Trophoblast cell (in vitro differentiated cells and primary cell): ENCODE measurements at regions not wholly inside any gene's neighbourhood (a gene's known extent, or its start where the extent isn't known, plus 50 kb on each side); places are given as distances from the start of the nearest gene placed in this dataset.

Source experiments
- DNase-seq, 2 donors: peaks; one replicate each; pipeline ENCODE4 v3.0.0-alpha.2; 2016
- H2AFZ ChIP-seq: 2 replicates; pipeline ENCODE4 v1.6.1; 2013; ENCODE audit warnings: low read length, moderate library complexity, mild to moderate bottlenecking; ENCODE audit not compliant: insufficient read depth, poor library complexity
- H2AK5ac ChIP-seq: 2 replicates; pipeline ENCODE4 v1.6.1; 2013; ENCODE audit warnings: mild to moderate bottlenecking, low read length
- H2BK120ac ChIP-seq: 2 replicates; pipeline ENCODE4 v1.6.1; 2013; ENCODE audit warnings: low read length, mild to moderate bottlenecking, moderate library complexity; ENCODE audit not compliant: insufficient read depth, poor library complexity
- H2BK12ac ChIP-seq: 2 replicates; pipeline ENCODE4 v1.6.1; 2013; ENCODE audit warnings: mild to moderate bottlenecking, low read length, moderate library complexity
- H2BK5ac ChIP-seq: 2 replicates; pipeline ENCODE4 v1.6.1; 2013; ENCODE audit warnings: low read length, low read depth, moderate library complexity, mild to moderate bottlenecking; ENCODE audit not compliant: poor library complexity
- H3K14ac ChIP-seq: 2 replicates; pipeline ENCODE4 v1.6.1; 2013; ENCODE audit warnings: mild to moderate bottlenecking, low read length
- H3K18ac ChIP-seq: 2 replicates; pipeline ENCODE4 v1.6.1; 2013; ENCODE audit warnings: mild to moderate bottlenecking, low read length
- H3K23ac ChIP-seq: 2 replicates; pipeline ENCODE4 v1.6.1; 2013; ENCODE audit warnings: low read length
- H3K27ac ChIP-seq: 2 replicates; pipeline ENCODE4 v1.5.1; 2013; ENCODE audit warnings: low read depth, mild to moderate bottlenecking, inconsistent platforms, low read length, moderate library complexity
- H3K27me3 ChIP-seq: 2 replicates; pipeline ENCODE4 v1.6.1; 2013; ENCODE audit warnings: inconsistent platforms, mild to moderate bottlenecking, low read length, moderate library complexity; ENCODE audit not compliant: insufficient read depth
- H3K36me3 ChIP-seq, 2 experiments: 1 replicate in 1 of 2; 2 replicates in 1 of 2; pipeline ENCODE4 v1.6.1; 2013; ENCODE audit warnings: low read length in 2 of 2, mild to moderate bottlenecking in 2 of 2, moderate library complexity in 1 of 2; ENCODE audit not compliant: insufficient read depth in 2 of 2, control insufficient read depth in 1 of 2
- H3K4ac ChIP-seq: 2 replicates; pipeline ENCODE4 v1.6.1; 2013; ENCODE audit warnings: low read depth, mild to moderate bottlenecking, low read length, moderate library complexity
- H3K4me1 ChIP-seq, 2 experiments: 1 replicate in 1 of 2; 2 replicates in 1 of 2; pipeline ENCODE4 v1.6.1; 2013; ENCODE audit warnings: low read length in 2 of 2, mild to moderate bottlenecking in 2 of 2, moderate library complexity in 1 of 2; ENCODE audit not compliant: insufficient read depth in 2 of 2, control insufficient read depth in 1 of 2
- H3K4me2 ChIP-seq: 2 replicates; pipeline ENCODE4 v1.6.1; 2013; ENCODE audit warnings: inconsistent platforms, mild to moderate bottlenecking, low read length, moderate library complexity
- H3K4me3 ChIP-seq: 2 replicates; pipeline ENCODE4 v1.5.1; 2013; ENCODE audit warnings: mild to moderate bottlenecking, low read depth, low read length, inconsistent platforms
- H3K79me1 ChIP-seq: one replicate; pipeline ENCODE4 v1.6.1; 2013; ENCODE audit warnings: low read length
- H3K79me2 ChIP-seq: 2 replicates; pipeline ENCODE4 v1.6.1; 2013; ENCODE audit warnings: low read length, mild to moderate bottlenecking; ENCODE audit not compliant: control insufficient read depth, insufficient read depth, poor library complexity
- H3K9ac ChIP-seq: 2 replicates; pipeline ENCODE4 v1.6.1; 2013; ENCODE audit warnings: mild to moderate bottlenecking, low read length
- H3K9me3 ChIP-seq: 2 replicates; pipeline ENCODE4 v1.6.1; 2013; ENCODE audit warnings: low read depth, mild to moderate bottlenecking, control low read depth, inconsistent platforms, low read length; ENCODE audit not compliant: insufficient read depth
- H4K12ac ChIP-seq: 2 replicates; pipeline ENCODE4 v1.6.1; 2013; ENCODE audit warnings: low read depth, mild to moderate bottlenecking, low read length, moderate library complexity
- H4K8ac ChIP-seq: 2 replicates; pipeline ENCODE4 v1.6.1; 2013; ENCODE audit warnings: low read depth, mild to moderate bottlenecking, low read length, moderate library complexity
- H4K91ac ChIP-seq: one replicate; pipeline ENCODE4 v1.6.1; 2013; ENCODE audit warnings: low read depth, mild to moderate bottlenecking, low read length, moderate library complexity
- WGBS: extraction: QIAGEN DNeasy Blood & Tissue Kit; methylation state at CpG from one replicate; pipeline ENCODE4 v1.1.7; 2013; ENCODE audit warnings: missing lambda C conversion rate; ENCODE audit not compliant: insufficient read length, insufficient coverage; ENCODE audit errors: extremely low coverage; 5-methylcytosine and 5-hydroxymethylcytosine counted together

DNA sequence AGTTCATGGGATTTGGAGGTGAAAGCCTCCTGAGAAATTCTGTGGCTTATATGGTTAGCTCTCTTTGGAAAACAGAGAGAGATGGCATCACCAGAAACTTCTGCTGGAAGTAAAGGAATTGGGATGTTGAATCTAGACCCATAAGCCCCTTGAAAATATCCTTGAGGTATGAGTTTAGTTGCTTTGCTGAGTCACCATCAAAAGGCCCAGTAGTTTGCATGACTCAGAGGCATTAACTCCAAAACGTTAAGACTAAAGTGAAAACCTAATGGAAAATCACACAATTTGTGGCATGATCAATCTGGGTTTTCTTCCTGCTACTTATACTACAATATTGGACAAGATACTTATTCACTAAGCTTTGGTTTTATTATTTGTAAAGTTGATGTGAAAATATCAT is 349.2 kb upstream of the SALL1 start:
- no peaks in the 10 kb centered on the region for H3K9me3 ChIP-seq
- no peak overlapping the region for H3K4me3 ChIP-seq
- no peak overlapping the region for H3K4me2 ChIP-seq
- DNase-seq: no peak
- no peak overlapping the region for H2BK120ac ChIP-seq
- H3K36me3 ChIP-seq: no peaks in the 10 kb centered on the region
- H4K8ac ChIP-seq: no peak overlapping the region
- no peak overlapping the region for H3K14ac ChIP-seq
- no peak overlapping the region for H3K27ac ChIP-seq
- H2AFZ ChIP-seq: no peak overlapping the region
- no peak overlapping the region for H2BK5ac ChIP-seq
- no peak overlapping the region for H3K4ac ChIP-seq
- WGBS: no CpG with 5 or more reads among the region's 1 CpG
- no peak overlapping the region for H2AK5ac ChIP-seq
- H3K79me1 ChIP-seq: no peaks in the 10 kb centered on the region
- no peak overlapping the region for H3K9ac ChIP-seq
- H3K23ac ChIP-seq: no peak overlapping the region
- H3K27me3 ChIP-seq: no peaks in the 10 kb centered on the region
- H3K79me2 ChIP-seq: no peaks in the 10 kb centered on the region
- no peak overlapping the region for H2BK12ac ChIP-seq
- no peak overlapping the region for H4K91ac ChIP-seq
- H4K12ac ChIP-seq: no peak overlapping the region
- H3K4me1 ChIP-seq: no peaks in the 10 kb centered on the region
- no peak overlapping the region for H3K18ac ChIP-seq

DNA sequence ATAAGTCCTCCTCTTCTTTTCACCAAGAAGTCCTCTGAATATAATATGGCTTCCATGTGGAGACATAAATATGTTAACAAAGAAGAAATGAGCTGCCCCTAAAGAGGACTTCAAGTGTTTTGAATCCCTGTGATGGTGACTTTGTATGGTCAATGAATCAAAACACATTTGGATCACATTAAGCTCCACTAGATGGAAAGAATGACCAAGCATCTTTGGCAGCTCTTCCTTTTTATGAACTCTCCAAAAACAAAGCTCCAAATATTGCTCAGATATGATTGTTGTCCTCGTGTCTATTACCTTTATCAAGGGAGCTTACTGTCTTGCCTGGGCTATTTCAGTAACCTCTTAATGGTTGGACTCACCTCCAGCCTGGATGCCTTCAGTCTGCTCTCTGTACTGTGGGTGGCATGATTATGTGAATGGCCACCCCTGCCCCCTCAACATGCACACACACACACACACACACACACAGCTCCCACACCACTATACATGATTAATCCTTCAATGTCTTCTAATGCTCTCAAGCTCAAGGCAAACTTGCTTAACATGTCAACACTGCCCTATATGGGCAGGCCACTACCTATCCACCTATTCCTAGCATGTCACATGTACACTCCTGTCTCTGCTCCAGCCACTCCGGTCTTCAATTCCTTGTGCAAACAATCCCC is 346.6 kb upstream of the SALL1 start:
- Histone ChIP-seq H3K4ac (no peak overlapping the region), H3K18ac (no peak overlapping the region), H2AFZ (no peak overlapping the region), H2BK12ac (no peak overlapping the region), H3K4me1 (no peaks in the 10 kb centered on the region), H3K23ac (no peak overlapping the region), H3K79me1 (no peaks in the 10 kb centered on the region), H3K27me3 (no peaks in the 10 kb centered on the region), H3K9ac (no peak overlapping the region), H2AK5ac (no peak overlapping the region), H3K4me2 (no peak overlapping the region), H3K4me3 (no peak overlapping the region), H3K27ac (no peak overlapping the region), H4K12ac (no peak overlapping the region), H2BK5ac (no peak overlapping the region), H4K91ac (no peak overlapping the region), H3K36me3 (no peaks in the 10 kb centered on the region), H4K8ac (no peak overlapping the region), H3K9me3 (no peaks in the 10 kb centered on the region), H3K79me2 (no peaks in the 10 kb centered on the region), H2BK120ac (no peak overlapping the region), H3K14ac (no peak overlapping the region)
- DNase-seq: no peak
- no CpG with 5 or more reads among the region's 2 CpGs for WGBS

DNA sequence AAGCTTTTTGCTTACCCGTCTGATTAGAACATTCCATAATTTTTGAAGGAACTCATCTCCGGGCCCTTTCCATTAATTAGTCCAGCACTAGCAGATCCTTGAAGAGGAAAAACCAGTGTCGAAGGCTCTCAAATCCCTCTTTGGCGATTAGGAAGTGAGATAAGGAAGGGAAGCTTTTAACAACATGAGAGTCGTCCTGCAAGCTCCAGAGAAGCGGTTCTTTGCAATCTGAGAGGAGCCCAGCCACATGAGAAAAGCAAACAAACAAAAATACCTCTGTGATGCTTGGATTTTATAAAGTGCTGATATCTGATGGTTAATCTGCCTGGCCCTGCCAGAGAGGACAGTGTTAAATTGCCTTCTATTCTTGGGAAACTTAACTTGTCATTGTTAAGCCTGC is 339.8 kb upstream of the SALL1 start:
- Histone ChIP-seq H3K79me2 (no peaks in the 10 kb centered on the region), H3K4me2 (no peak overlapping the region), H3K14ac (no peak overlapping the region), H3K23ac (no peak overlapping the region), H4K8ac (no peak overlapping the region), H3K27ac (no peak overlapping the region), H3K4ac (no peak overlapping the region), H2BK120ac (no peak overlapping the region), H3K4me1 (no peaks in the 10 kb centered on the region), H3K9ac (no peak overlapping the region), H3K4me3 (no peak overlapping the region), H4K12ac (no peak overlapping the region), H3K18ac (no peak overlapping the region), H2BK5ac (no peak overlapping the region), H2BK12ac (no peak overlapping the region), H4K91ac (no peak overlapping the region), H3K79me1 (no peaks in the 10 kb centered on the region), H3K9me3 (peaks cover 8% of the 10 kb centered on the region), H3K27me3 (no peaks in the 10 kb centered on the region), H2AFZ (no peak overlapping the region), H2AK5ac (no peak overlapping the region), H3K36me3 (no peaks in the 10 kb centered on the region)
- DNase-seq: no peak
- WGBS: no CpG with 5 or more reads among the region's 6 CpGs

DNA sequence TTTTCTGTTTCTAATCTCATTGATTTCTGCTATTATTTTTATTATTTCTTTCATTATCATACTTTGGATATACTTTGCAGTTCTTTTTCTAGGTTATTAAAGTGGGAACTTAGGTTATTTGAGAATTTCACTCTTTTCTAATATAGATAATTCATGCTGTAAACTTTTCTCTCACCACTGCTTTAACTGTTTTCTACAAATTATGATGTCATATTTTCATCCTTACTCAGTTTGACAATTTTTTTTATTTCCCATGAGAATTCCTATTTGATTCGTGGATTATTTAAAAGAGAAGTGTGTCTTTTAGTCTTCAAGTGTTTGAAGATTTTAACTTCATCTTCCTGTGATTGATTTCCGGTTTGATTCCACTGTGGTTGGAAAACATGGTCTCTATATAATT is 336.8 kb upstream of the SALL1 start:
- H4K91ac ChIP-seq: no peak overlapping the region

More for the DNA sequence above, 336.8 kb upstream of the SALL1 start:
- Histone ChIP-seq H3K4me3 (no peak overlapping the region), H3K27me3 (no peaks in the 10 kb centered on the region), H4K8ac (no peak overlapping the region), H3K79me2 (no peaks in the 10 kb centered on the region), H3K4me1 (no peaks in the 10 kb centered on the region), H4K12ac (no peak overlapping the region), H2AK5ac (no peak overlapping the region), H3K18ac (no peak overlapping the region), H3K79me1 (no peaks in the 10 kb centered on the region), H2BK12ac (no peak overlapping the region), H3K27ac (no peak overlapping the region), H2AFZ (no peak overlapping the region), H2BK5ac (no peak overlapping the region), H2BK120ac (no peak overlapping the region), H3K4ac (no peak overlapping the region), H3K14ac (no peak overlapping the region), H3K23ac (no peak overlapping the region), H3K9me3 (peaks cover 8% of the 10 kb centered on the region), H3K4me2 (no peak overlapping the region), H3K36me3 (no peaks in the 10 kb centered on the region), H3K9ac (no peak overlapping the region)
- DNase-seq: no peak
- WGBS: no CpG with 5 or more reads among the region's 2 CpGs
